Mesenchymal stem cell (in vitro differentiated cells and primary cell): ENCODE measurements at regions not wholly inside any gene's neighbourhood (a gene's known extent, or its start where the extent isn't known, plus 50 kb on each side); places are given as distances from the start of the nearest gene placed in this dataset.

Source experiments
- DNase-seq: peaks from one replicate; pipeline ENCODE4 v3.0.0-alpha.2; 2013
- H2AFZ ChIP-seq: one replicate; pipeline ENCODE4 v1.6.1; 2013; ENCODE audit warnings: low read depth, mild to moderate bottlenecking, control low read depth, inconsistent platforms, low read length, moderate library complexity
- H2AK5ac ChIP-seq: 2 replicates; pipeline ENCODE4 v1.6.1; 2013; ENCODE audit warnings: low read length, moderate library complexity, mild to moderate bottlenecking, inconsistent platforms; ENCODE audit not compliant: severe bottlenecking
- H2BK120ac ChIP-seq: one replicate; pipeline ENCODE4 v1.6.1; 2013; ENCODE audit warnings: low read depth, mild to moderate bottlenecking, inconsistent platforms, low read length, moderate library complexity
- H2BK12ac ChIP-seq, 2 experiments: one replicate each; pipeline ENCODE4 v1.6.1; 2013; ENCODE audit warnings: inconsistent platforms in 2 of 2, low read length in 2 of 2, mild to moderate bottlenecking in 2 of 2, moderate library complexity in 2 of 2, control low read depth in 1 of 2
- H2BK15ac ChIP-seq: one replicate; pipeline ENCODE4 v1.6.1; 2013; ENCODE audit warnings: mild to moderate bottlenecking, low read depth, inconsistent platforms; ENCODE audit not compliant: poor library complexity, severe bottlenecking
- H2BK5ac ChIP-seq: 2 replicates; pipeline ENCODE4 v1.6.1; 2013; ENCODE audit warnings: low read depth, mild to moderate bottlenecking, low read length, control low read depth, inconsistent platforms; ENCODE audit not compliant: poor library complexity, severe bottlenecking
- H3K14ac ChIP-seq, 2 experiments: one replicate each; pipeline ENCODE4 v1.6.1; 2013; ENCODE audit warnings: inconsistent platforms in 2 of 2, low read length in 2 of 2, control low read depth in 1 of 2, mild to moderate bottlenecking in 1 of 2, moderate library complexity in 1 of 2
- H3K18ac ChIP-seq, 2 experiments: one replicate each; pipeline ENCODE4 v1.6.1; 2013; ENCODE audit warnings: inconsistent platforms in 2 of 2, low read length in 2 of 2, control low read depth in 1 of 2, low read depth in 1 of 2, mild to moderate bottlenecking in 1 of 2
- H3K23ac ChIP-seq, 2 experiments: one replicate each; pipeline ENCODE4 v1.6.1; 2013; ENCODE audit warnings: inconsistent platforms in 2 of 2, low read length in 2 of 2, mild to moderate bottlenecking in 2 of 2, moderate library complexity in 2 of 2, control low read depth in 1 of 2
- H3K27ac ChIP-seq: 2 replicates; pipeline ENCODE4 v1.5.1; 2013; ENCODE audit warnings: mild to moderate bottlenecking, moderate library complexity, low read length, control low read depth, inconsistent platforms; ENCODE audit not compliant: poor library complexity, severe bottlenecking
- H3K27me3 ChIP-seq, 2 experiments: 2 replicates each; pipeline versions ENCODE4 v1.6.1 to v1.7.0; 2013; ENCODE audit warnings: low read length in 2 of 2, mild to moderate bottlenecking in 2 of 2, moderate library complexity in 2 of 2, control low read depth in 1 of 2, inconsistent platforms in 1 of 2; ENCODE audit not compliant: control insufficient read depth in 1 of 2, insufficient read depth in 1 of 2
- H3K36me3 ChIP-seq, 2 experiments: 2 replicates each; pipeline versions ENCODE4 v1.6.1 to v1.7.0; 2013; ENCODE audit warnings: low read length in 2 of 2, control low read depth in 1 of 2, inconsistent platforms in 1 of 2, low read depth in 1 of 2, mild to moderate bottlenecking in 1 of 2; ENCODE audit not compliant: insufficient read depth in 2 of 2, control insufficient read depth in 1 of 2
- H3K4ac ChIP-seq, 2 experiments: one replicate each; pipeline ENCODE4 v1.6.1; 2013; ENCODE audit warnings: inconsistent platforms in 2 of 2, low read length in 2 of 2, mild to moderate bottlenecking in 2 of 2, moderate library complexity in 2 of 2, control low read depth in 1 of 2, low read depth in 1 of 2
- H3K4me1 ChIP-seq: 2 replicates; pipeline ENCODE4 v1.6.1; 2013; ENCODE audit warnings: low read depth, low read length, control low read depth; ENCODE audit not compliant: control insufficient read depth, insufficient read depth
- H3K4me2 ChIP-seq: 2 replicates; pipeline ENCODE4 v1.6.1; 2013; ENCODE audit warnings: low read length, mild to moderate bottlenecking, inconsistent platforms; ENCODE audit not compliant: poor library complexity, severe bottlenecking
- H3K4me3 ChIP-seq, 2 experiments: 2 replicates each; pipeline versions ENCODE4 v1.5.1 to v1.7.0; 2013; ENCODE audit warnings: low read length in 2 of 2, mild to moderate bottlenecking in 2 of 2, control low read depth in 1 of 2, low read depth in 1 of 2; ENCODE audit not compliant: insufficient read depth in 1 of 2
- H3K79me1 ChIP-seq: replicated peaks from 2 replicates; pipeline ENCODE4 v1.6.1; 2013; ENCODE audit warnings: mild to moderate bottlenecking, control low read depth, low read length, inconsistent platforms; ENCODE audit not compliant: poor library complexity, severe bottlenecking
- H3K9ac ChIP-seq: 2 replicates; pipeline ENCODE4 v1.7.0; 2013; ENCODE audit warnings: mild to moderate bottlenecking, low read length, moderate library complexity
- H3K9me3 ChIP-seq: 2 replicates; pipeline ENCODE4 v1.7.0; 2013; ENCODE audit warnings: mild to moderate bottlenecking, low read length; ENCODE audit not compliant: control insufficient read depth
- H4K8ac ChIP-seq: one replicate; pipeline ENCODE4 v1.6.1; 2013; ENCODE audit warnings: inconsistent platforms, mild to moderate bottlenecking, low read length, moderate library complexity
- H4K91ac ChIP-seq: one replicate; pipeline ENCODE4 v1.6.1; 2013; ENCODE audit warnings: mild to moderate bottlenecking, low read length, inconsistent platforms
- WGBS: methylation state at CpG from one replicate; pipeline ENCODE4 v1.1.7; 2013; ENCODE audit warnings: mixed read lengths; 5-methylcytosine and 5-hydroxymethylcytosine counted together

- Histone ChIP-seq H2BK15ac (no peak overlapping the region), H3K4me2 (no peak overlapping the region), H4K91ac (no peak overlapping the region), H2AK5ac (no peak overlapping the region), H3K9me3 (no peaks in the 10 kb centered on the region), H3K23ac (no peak overlapping the region), H2BK5ac (no peak overlapping the region), H3K14ac (no peak overlapping the region), H2AFZ (no peak overlapping the region), H3K4ac (no peak overlapping the region), H3K9ac (no peak overlapping the region), H2BK120ac (no peak overlapping the region), H3K4me1 (no peaks in the 10 kb centered on the region), H3K27me3 (peaks cover 0 to 9% of the 10 kb centered on the region in 2 experiments), H3K18ac (no peak overlapping the region), H3K27ac (no peak overlapping the region), H4K8ac (no peak overlapping the region), H3K36me3 (no peaks in the 10 kb centered on the region), H2BK12ac (no peak overlapping the region), H3K79me1 (no peaks in the 10 kb centered on the region), H3K4me3 (no peak overlapping the region)
- no peak for DNase-seq
- WGBS = 98% methylated on average over 5 of the region's 5 CpGs
Measured at GRCh38 chr1:87176087-87176486, 152.6 kb upstream of the LMO4 start.

- Histone ChIP-seq H3K14ac (no peak overlapping the region), H3K79me1 (no peaks in the 10 kb centered on the region), H3K4me1 (no peaks in the 10 kb centered on the region), H3K4me3 (no peak overlapping the region), H4K8ac (no peak overlapping the region), H3K4me2 (no peak overlapping the region), H2BK15ac (no peak overlapping the region), H3K9ac (no peak overlapping the region), H3K23ac (no peak overlapping the region), H4K91ac (no peak overlapping the region), H3K18ac (no peak overlapping the region), H3K27ac (no peak overlapping the region), H3K36me3 (no peaks in the 10 kb centered on the region), H3K27me3 (peaks cover 0 to 9% of the 10 kb centered on the region in 2 experiments), H2BK120ac (no peak overlapping the region), H2AFZ (no peak overlapping the region), H2BK12ac (no peak overlapping the region), H3K9me3 (no peaks in the 10 kb centered on the region), H2AK5ac (no peak overlapping the region), H2BK5ac (no peak overlapping the region), H3K4ac (no peak overlapping the region)
- WGBS = 86% methylated on average over 5 of the region's 5 CpGs
- DNase-seq = no peak
Measured at GRCh38 chr1:87176514-87176913, 152.2 kb upstream of the LMO4 start.

GRCh38 chr1:87178441-87178840, 150.2 kb upstream of the LMO4 start:
- Histone ChIP-seq H3K36me3 (no peaks in the 10 kb centered on the region), H3K27me3 (peaks cover 0 to 9% of the 10 kb centered on the region in 2 experiments), H2AFZ (no peak overlapping the region), H3K23ac (no peak overlapping the region), H2AK5ac (no peak overlapping the region), H3K27ac (no peak overlapping the region), H3K4me2 (no peak overlapping the region), H3K4me1 (no peaks in the 10 kb centered on the region), H3K14ac (no peak overlapping the region), H3K4me3 (no peak overlapping the region), H3K79me1 (no peaks in the 10 kb centered on the region), H4K91ac (no peak overlapping the region), H3K4ac (no peak overlapping the region), H2BK5ac (no peak overlapping the region), H3K9ac (no peak overlapping the region), H2BK120ac (no peak overlapping the region), H4K8ac (no peak overlapping the region), H2BK12ac (no peak overlapping the region), H3K9me3 (no peaks in the 10 kb centered on the region), H2BK15ac (no peak overlapping the region), H3K18ac (no peak overlapping the region)
- no peak for DNase-seq
- 91% methylated on average over 3 of the region's 4 CpGs for WGBS

- Histone ChIP-seq H3K79me1 (no peaks in the 10 kb centered on the region), H3K4me3 (no peak overlapping the region), H2BK12ac (no peak overlapping the region), H3K4ac (no peak overlapping the region), H3K23ac (no peak overlapping the region), H3K27me3 (peaks cover 0 to 9% of the 10 kb centered on the region in 2 experiments), H2BK120ac (no peak overlapping the region), H2BK5ac (no peak overlapping the region), H3K27ac (no peak overlapping the region), H3K9ac (no peak overlapping the region), H2AK5ac (no peak overlapping the region), H3K4me1 (no peaks in the 10 kb centered on the region), H4K8ac (no peak overlapping the region), H3K18ac (no peak overlapping the region), H3K14ac (no peak overlapping the region), H3K4me2 (no peak overlapping the region), H4K91ac (no peak overlapping the region), H3K9me3 (no peaks in the 10 kb centered on the region), H2BK15ac (no peak overlapping the region), H3K36me3 (no peaks in the 10 kb centered on the region), H2AFZ (no peak overlapping the region)
- 90% methylated on average over 15 of the region's 15 CpGs for whole genome bisulfite sequencing
- DNase-seq = no peak
Measured at GRCh38 chr1:87179076-87179810, 149.4 kb upstream of the LMO4 start.
